HepG2 (cell line): ENCODE measurements at regions not wholly inside any gene's neighbourhood (a gene's known extent, or its start where the extent isn't known, plus 50 kb on each side); places are given as distances from the start of the nearest gene placed in this dataset.

Experiments
- ATF3 ChIP-seq: sonication (generic); formaldehyde crosslinking; IDR thresholded peaks from 2 replicates; pipeline ENCODE4 v1.4.0; 2020; ENCODE audit warnings: missing genetic modification reagents
- ATF7-NPFF ChIP-seq: sonication (generic); formaldehyde crosslinking; IDR thresholded peaks from 2 replicates; pipeline ENCODE4 v1.8.1; 2023; ENCODE audit warnings: mild to moderate bottlenecking, low read depth, missing genetic modification reagents, moderate library complexity
- CCDC6 ChIP-seq: sonication (generic); formaldehyde crosslinking; IDR thresholded peaks from 2 replicates; pipeline ENCODE4 v1.8.1; 2022; ENCODE audit warnings: mild to moderate bottlenecking, missing genetic modification reagents, moderate library complexity
- CREB1 ChIP-seq, 2 experiments: fragments of 450-650 bp in 1 of 2; IDR thresholded peaks; 2 replicates each; pipeline ENCODE4 v1.6.1; 2016 to 2017; ENCODE audit warnings: control low read depth in 1 of 2, mild to moderate bottlenecking in 1 of 2, missing compliant biosample characterization in 1 of 2, missing genetic modification characterization in 1 of 2
- EHMT2 ChIP-seq: fragments of 200-600 bp; sonication (generic); IDR thresholded peaks from 2 replicates; pipeline ENCODE4 v1.7.0; 2017; ENCODE audit warnings: antibody characterized with exemption, low read depth, low read length, borderline replicate concordance
- GTF3A ChIP-seq: sonication (generic); formaldehyde crosslinking; conservative IDR thresholded peaks from 2 replicates; pipeline ENCODE4 v1.4.0; 2020; ENCODE audit warnings: mild to moderate bottlenecking, missing genetic modification reagents
- HMGA1 ChIP-seq: sonication (generic); formaldehyde crosslinking; conservative IDR thresholded peaks from 2 replicates; pipeline ENCODE4 v1.4.0; 2020; ENCODE audit warnings: missing genetic modification reagents
- HNRNPL ChIP-seq: fragments of 200-400 bp; formaldehyde crosslinking; IDR thresholded peaks from 2 replicates; pipeline ENCODE4 v1.6.1; 2017; ENCODE audit warnings: mild to moderate bottlenecking, low read depth, low read length
- HNRNPLL ChIP-seq: fragments of 200-400 bp; formaldehyde crosslinking; IDR thresholded peaks from 2 replicates; pipeline ENCODE4 v1.6.1; 2017; ENCODE audit warnings: mild to moderate bottlenecking, low read depth, low read length; ENCODE audit not compliant: poor library complexity, severe bottlenecking
- ISX ChIP-seq: sonication (generic); formaldehyde crosslinking; conservative IDR thresholded peaks from 2 replicates; pipeline ENCODE4 v1.5.0; 2020; ENCODE audit warnings: missing genetic modification reagents
- JUN ChIP-seq: sonication (generic); formaldehyde crosslinking; IDR thresholded peaks from 2 replicates; pipeline ENCODE4 v1.4.0; 2020; ENCODE audit warnings: mild to moderate bottlenecking, missing genetic modification reagents
- KDM4B ChIP-seq: sonication (generic); formaldehyde crosslinking; IDR thresholded peaks from 2 replicates; pipeline ENCODE4 v1.4.0; 2020; ENCODE audit warnings: missing genetic modification reagents
- MAF1 ChIP-seq: sonication (generic); formaldehyde crosslinking; IDR thresholded peaks from 2 replicates; pipeline ENCODE4 v1.5.0; 2020; ENCODE audit warnings: missing genetic modification reagents, borderline replicate concordance
- MBNL3 ChIP-seq: fragments of 250-450 bp; sonication (Bioruptor Pico); conservative IDR thresholded peaks from 2 replicates; pipeline ENCODE4 v1.8.0; 2022; ENCODE audit warnings: mild to moderate bottlenecking, inconsistent platforms
- MTF2 ChIP-seq: sonication (generic); formaldehyde crosslinking; IDR thresholded peaks from 2 replicates; pipeline ENCODE4 v1.5.0; 2020; ENCODE audit warnings: missing genetic modification reagents, borderline replicate concordance
- NPAS2 ChIP-seq: sonication (generic); formaldehyde crosslinking; IDR thresholded peaks from 2 replicates; pipeline ENCODE4 v1.8.0; 2022; ENCODE audit warnings: mild to moderate bottlenecking, missing genetic modification reagents, borderline replicate concordance
- PLRG1 ChIP-seq: fragments of 450-650 bp; conservative IDR thresholded peaks from 2 replicates; pipeline ENCODE4 v1.6.1; 2016
- PRDM4 ChIP-seq: sonication (generic); formaldehyde crosslinking; IDR thresholded peaks from 2 replicates; pipeline ENCODE4 v1.9.0; 2021; ENCODE audit warnings: missing genetic modification reagents, borderline replicate concordance
- RFX3 ChIP-seq: IDR thresholded peaks from 2 replicates; pipeline ENCODE4 v1.6.1; 2016; ENCODE audit warnings: missing biosample characterization, missing genetic modification reagents
- SETDB1 ChIP-seq: sonication (generic); formaldehyde crosslinking; IDR thresholded peaks from 2 replicates; pipeline ENCODE4 v1.5.1; 2020; ENCODE audit warnings: missing genetic modification reagents, mild to moderate bottlenecking, borderline replicate concordance
- SNRNP70 ChIP-seq: fragments of 200-400 bp; formaldehyde crosslinking; IDR thresholded peaks from 2 replicates; pipeline ENCODE4 v1.6.1; 2017; ENCODE audit warnings: mild to moderate bottlenecking, low read depth, low read length, moderate library complexity
- TSC22D2 ChIP-seq: sonication (generic); formaldehyde crosslinking; IDR thresholded peaks from 2 replicates; pipeline ENCODE4 v1.5.1; 2020; ENCODE audit warnings: missing genetic modification reagents, mild to moderate bottlenecking, borderline replicate concordance
- UBTF ChIP-seq: sonication (generic); formaldehyde crosslinking; IDR thresholded peaks from 2 replicates; pipeline ENCODE4 v1.4.0; 2020; ENCODE audit warnings: mild to moderate bottlenecking, missing genetic modification reagents
- ZNF143 ChIP-seq: sonication (generic); formaldehyde crosslinking; IDR thresholded peaks from 2 replicates; pipeline ENCODE4 v1.4.0; 2020; ENCODE audit warnings: missing genetic modification reagents
- ZNF816 ChIP-seq: sonication (generic); formaldehyde crosslinking; IDR thresholded peaks from 2 replicates; pipeline ENCODE4 v1.8.0; 2022; ENCODE audit warnings: missing genetic modification reagents, mild to moderate bottlenecking, borderline replicate concordance
- TF ChIP-seq, protein P1 (sequence below): sonication (generic); formaldehyde crosslinking; IDR thresholded peaks from 2 replicates; pipeline ENCODE4 v1.5.0; 2020; ENCODE audit warnings: missing genetic modification reagents
- TF ChIP-seq, protein P2 (sequence below): IDR thresholded peaks from 2 replicates; pipeline ENCODE4 v1.6.1; 2016; ENCODE audit warnings: low read depth, borderline replicate concordance

DNA sequence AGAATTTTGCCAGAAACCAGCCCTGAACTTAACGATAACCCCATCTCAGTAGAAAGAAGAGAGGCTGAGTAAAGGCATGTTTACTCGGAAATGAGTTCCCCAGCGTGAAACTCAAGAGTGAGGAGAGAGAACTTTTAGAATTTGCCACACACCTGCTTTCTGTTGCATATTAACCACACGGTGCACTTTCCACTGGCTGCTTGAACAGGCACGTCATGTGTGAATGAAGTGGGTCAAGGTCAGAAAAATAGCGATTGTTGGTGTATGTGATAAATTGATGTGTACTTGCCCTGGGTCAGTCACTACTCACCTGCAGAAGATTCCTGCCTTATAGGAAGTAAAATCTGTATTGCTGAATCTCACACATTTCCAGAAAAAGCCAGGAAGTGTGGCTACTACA lies 395.7 kb downstream of the TRIML1 start (continued):
- no peak for TF ChIP-seq NPAS2 (CRISPR knock-in tag)
- TF ChIP-seq CCDC6 (CRISPR knock-in tag): no peak; the same call in 1 of the 2 replicates
- no peak for TF ChIP-seq EHMT2
- TF ChIP-seq MTF2 (CRISPR knock-in tag): no peak
- no peak for TF ChIP-seq TSC22D2 (CRISPR knock-in tag)
- no peak for TF ChIP-seq PRDM4 (CRISPR knock-in tag)
- no peak for TF ChIP-seq GTF3A (CRISPR knock-in tag)
- TF ChIP-seq, protein P1, sequence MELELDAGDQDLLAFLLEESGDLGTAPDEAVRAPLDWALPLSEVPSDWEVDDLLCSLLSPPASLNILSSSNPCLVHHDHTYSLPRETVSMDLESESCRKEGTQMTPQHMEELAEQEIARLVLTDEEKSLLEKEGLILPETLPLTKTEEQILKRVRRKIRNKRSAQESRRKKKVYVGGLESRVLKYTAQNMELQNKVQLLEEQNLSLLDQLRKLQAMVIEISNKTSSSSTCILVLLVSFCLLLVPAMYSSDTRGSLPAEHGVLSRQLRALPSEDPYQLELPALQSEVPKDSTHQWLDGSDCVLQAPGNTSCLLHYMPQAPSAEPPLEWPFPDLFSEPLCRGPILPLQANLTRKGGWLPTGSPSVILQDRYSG: no peak
- TF ChIP-seq SETDB1: no peak
- no peak for TF ChIP-seq RFX3 (CRISPR knock-in tag)
- no peak for TF ChIP-seq CREB1 (IDR thresholded peaks at IDR 0.05)
- TF ChIP-seq CREB1 (CRISPR knock-in tag; IDR thresholded peaks at IDR 0.05): peak; percentile 77
- no peak for TF ChIP-seq HNRNPL
- no peak for TF ChIP-seq MBNL3 (CRISPR knock-in tag)
- TF ChIP-seq JUN (CRISPR knock-in tag): no peak
- TF ChIP-seq ZNF816: no peak
- no peak for TF ChIP-seq ATF3 (CRISPR knock-in tag)
- no peak for TF ChIP-seq ATF7-NPFF (CRISPR knock-in tag)
- TF ChIP-seq ISX (CRISPR knock-in tag): no peak
- TF ChIP-seq PLRG1: no peak
- TF ChIP-seq UBTF (CRISPR knock-in tag): no peak
- TF ChIP-seq, protein P2, sequence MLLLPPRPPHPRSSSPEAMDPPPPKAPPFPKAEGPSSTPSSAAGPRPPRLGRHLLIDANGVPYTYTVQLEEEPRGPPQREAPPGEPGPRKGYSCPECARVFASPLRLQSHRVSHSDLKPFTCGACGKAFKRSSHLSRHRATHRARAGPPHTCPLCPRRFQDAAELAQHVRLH: no peak
- no peak for TF ChIP-seq HNRNPLL
- TF ChIP-seq ZNF143 (CRISPR knock-in tag): no peak
- no peak for TF ChIP-seq KDM4B (CRISPR knock-in tag)
- no peak for TF ChIP-seq SNRNP70
- TF ChIP-seq MAF1: no peak
- TF ChIP-seq HMGA1: no peak
